ENCODE measurements at regions not wholly inside any gene's neighbourhood (a gene's known extent, or its start where the extent isn't known, plus 50 kb on each side); places are given as distances from the start of the nearest gene placed in this dataset.

DNA sequence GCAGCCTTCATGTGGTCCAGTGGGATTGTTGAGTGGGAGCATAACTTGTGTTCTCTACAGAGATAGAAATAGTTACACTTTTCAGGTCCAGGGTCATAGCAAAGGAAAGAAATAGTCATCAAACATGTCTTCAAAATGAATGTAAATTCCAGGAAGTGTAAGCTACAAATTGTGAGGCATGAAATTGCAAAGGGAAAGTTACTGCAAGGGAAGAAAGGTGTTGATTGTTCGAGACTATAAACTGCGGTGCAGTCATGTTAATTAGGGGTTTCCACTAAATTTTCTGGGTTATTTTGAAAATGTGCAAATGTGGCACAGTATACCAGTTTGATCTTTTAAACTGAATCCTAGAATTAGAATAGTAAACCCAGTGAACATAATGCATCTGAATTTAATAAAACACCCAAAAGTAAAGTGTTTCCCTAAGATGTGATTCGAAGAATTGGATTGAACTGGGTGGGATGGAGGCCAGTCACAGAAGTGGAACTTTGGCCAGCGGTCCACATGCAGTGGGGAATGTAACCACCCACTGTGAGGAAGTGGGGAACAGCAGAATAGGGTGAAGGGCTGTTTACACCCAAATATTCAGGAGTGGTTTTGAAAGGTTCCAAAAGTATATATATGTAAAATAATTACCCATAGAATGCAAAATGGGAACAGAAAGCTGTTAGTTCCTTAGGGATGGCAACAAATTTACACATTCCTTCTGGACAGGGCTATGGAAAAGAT, 126.5 kb upstream of the CCDC68 start:
- TF ChIP-seq, protein P1, sequence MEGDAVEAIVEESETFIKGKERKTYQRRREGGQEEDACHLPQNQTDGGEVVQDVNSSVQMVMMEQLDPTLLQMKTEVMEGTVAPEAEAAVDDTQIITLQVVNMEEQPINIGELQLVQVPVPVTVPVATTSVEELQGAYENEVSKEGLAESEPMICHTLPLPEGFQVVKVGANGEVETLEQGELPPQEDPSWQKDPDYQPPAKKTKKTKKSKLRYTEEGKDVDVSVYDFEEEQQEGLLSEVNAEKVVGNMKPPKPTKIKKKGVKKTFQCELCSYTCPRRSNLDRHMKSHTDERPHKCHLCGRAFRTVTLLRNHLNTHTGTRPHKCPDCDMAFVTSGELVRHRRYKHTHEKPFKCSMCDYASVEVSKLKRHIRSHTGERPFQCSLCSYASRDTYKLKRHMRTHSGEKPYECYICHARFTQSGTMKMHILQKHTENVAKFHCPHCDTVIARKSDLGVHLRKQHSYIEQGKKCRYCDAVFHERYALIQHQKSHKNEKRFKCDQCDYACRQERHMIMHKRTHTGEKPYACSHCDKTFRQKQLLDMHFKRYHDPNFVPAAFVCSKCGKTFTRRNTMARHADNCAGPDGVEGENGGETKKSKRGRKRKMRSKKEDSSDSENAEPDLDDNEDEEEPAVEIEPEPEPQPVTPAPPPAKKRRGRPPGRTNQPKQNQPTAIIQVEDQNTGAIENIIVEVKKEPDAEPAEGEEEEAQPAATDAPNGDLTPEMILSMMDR (conservative IDR thresholded peaks at IDR 0.05; ENCODE audit: low read depth, low read length): no peak
- TF ChIP-seq EZH2 (IDR thresholded peaks at IDR 0.05; ENCODE audit: low read length, unreplicated experiment): no peak
